K562 (cell line): ENCODE measurements at regions not wholly inside any gene's neighbourhood (a gene's known extent, or its start where the extent isn't known, plus 50 kb on each side); places are given as distances from the start of the nearest gene placed in this dataset.

Experiments
- CTCF ChIP-seq, 3 experiments: IDR thresholded peaks in 2 of 3; conservative IDR thresholded peaks in 1 of 3; 2 replicates each; pipeline ENCODE4 v1.5.1; 2011 to 2012; ENCODE audit warnings: low read length in 3 of 3, mild to moderate bottlenecking in 3 of 3, control low read depth in 2 of 3, improper control_type of control experiment in 1 of 3, inconsistent platforms in 1 of 3, low read depth in 1 of 3, mixed read lengths in 1 of 3, moderate library complexity in 1 of 3; ENCODE audit not compliant: insufficient read depth in 2 of 3
- MEIS2 ChIP-seq: fragments of 450-650 bp; IDR thresholded peaks from 2 replicates; pipeline ENCODE4 v1.6.1; 2014; ENCODE audit warnings: mild to moderate bottlenecking; ENCODE audit not compliant: partially characterized antibody
- SMARCA4 ChIP-seq: fragments of 450-650 bp; IDR thresholded peaks from 2 replicates; pipeline ENCODE4 v1.6.1; 2016
- ZNF224 ChIP-seq: sonication (generic); formaldehyde crosslinking; IDR thresholded peaks from 2 replicates; pipeline ENCODE4 v1.8.0; 2022; ENCODE audit warnings: mild to moderate bottlenecking, missing genetic modification reagents

GRCh38 chr1:99361406-99361805, 97.1 kb downstream of the PLPPR4 start:
- TF ChIP-seq ZNF224 = no peak
- no peak for TF ChIP-seq MEIS2
- no peak for TF ChIP-seq SMARCA4
- no peak for TF ChIP-seq CTCF (IDR thresholded peaks at IDR 0.05 in 2 of 3, conservative IDR thresholded peaks at IDR 0.05 in 1 of 3; ENCODE audit: insufficient read depth in 2 of 3, low read depth in 1 of 3, low read length in 3 of 3)
